ENCODE measurements at regions not wholly inside any gene's neighbourhood (a gene's known extent, or its start where the extent isn't known, plus 50 kb on each side); places are given as distances from the start of the nearest gene placed in this dataset.
A peak's percentile ranks its signal among the peaks of the same experiment; 100 is the strongest.

DNA sequence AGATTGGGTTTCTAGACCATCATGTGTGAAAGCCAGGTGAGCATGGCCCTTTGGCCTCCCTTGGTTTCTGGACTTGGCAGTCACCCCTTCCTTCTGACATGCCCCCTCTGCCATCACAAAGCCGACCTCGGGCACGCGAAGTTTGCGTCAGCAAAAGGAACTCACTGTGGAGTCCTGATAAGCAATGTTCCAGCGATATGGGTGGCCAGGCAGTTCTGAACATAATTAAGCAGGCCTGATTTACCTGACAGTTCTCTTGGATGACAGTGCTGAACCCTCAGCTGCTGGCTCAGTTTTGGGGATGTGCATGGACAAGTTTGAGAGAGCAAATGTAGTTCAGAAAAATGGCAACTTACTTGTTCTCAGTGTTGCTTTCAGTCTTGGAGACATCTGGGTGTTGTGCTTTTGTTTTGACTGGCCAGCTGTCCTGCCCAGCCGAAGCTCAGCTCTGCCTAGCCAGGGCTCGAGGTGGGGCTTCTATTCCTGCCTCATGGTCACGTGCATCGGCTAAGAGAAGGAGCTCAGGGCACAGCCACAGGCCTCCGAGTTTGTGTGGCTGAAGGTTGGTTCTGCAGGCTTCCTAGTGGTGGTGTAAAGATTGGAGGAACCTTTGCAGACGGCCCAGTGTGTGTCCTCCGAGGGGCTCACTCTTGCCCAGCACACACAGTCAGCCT lies 78.3 kb downstream of the CLDN34 start:
- no peak for DNase-seq (ENCODE audit: low read depth, low spot score)
- peak overlapping the region; percentile 17 for H3K27ac ChIP-seq

DNA sequence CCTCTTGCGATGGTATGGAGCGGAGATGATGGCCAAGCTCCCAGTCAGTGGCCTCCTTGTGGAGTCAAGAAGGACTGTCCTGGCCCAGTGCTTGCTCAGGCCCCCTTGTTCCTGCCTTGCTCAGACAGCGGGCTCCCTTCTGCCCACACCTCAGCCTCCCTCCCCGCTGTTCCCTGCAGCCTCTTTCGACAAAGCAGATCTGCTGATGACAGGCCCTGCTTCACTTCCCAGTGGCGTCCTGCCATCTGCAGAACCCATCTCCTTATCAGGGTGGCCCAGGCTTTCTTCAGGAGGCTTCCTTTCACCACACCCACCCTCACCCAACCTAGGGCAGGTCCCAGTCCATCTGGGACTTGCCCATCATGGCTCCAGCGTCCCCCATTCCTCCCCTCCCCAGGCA lies 80.0 kb downstream of the CLDN34 start:
- no peak for DNase-seq (ENCODE audit: low read depth, low spot score)

DNA sequence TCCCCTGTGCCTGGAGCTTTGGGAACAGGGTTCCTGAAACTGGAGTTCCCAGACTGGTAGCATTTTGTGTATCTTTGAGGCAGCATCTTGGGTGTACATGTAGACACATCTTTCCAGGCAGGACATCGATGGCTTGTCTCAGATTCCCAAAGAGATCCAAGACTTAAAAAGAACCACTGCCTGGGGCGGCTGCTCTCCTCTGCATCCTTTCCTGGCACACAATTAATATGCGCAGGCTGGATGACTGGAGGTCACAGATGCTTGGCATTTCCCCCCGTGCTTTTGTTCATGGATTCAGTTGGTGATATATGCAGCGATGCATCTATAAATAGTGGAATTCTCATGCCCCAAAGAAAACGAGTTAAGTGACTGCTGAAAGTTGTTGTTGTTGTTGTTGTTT lies 80.5 kb downstream of the CLDN34 start:
- DNase-seq (ENCODE audit: low read depth, low spot score) = no peak
- H3K27ac ChIP-seq = no peak overlapping the region

More for the DNA sequence above, 80.0 kb downstream of the CLDN34 start:
- H3K27ac ChIP-seq = no peak overlapping the region

DNA sequence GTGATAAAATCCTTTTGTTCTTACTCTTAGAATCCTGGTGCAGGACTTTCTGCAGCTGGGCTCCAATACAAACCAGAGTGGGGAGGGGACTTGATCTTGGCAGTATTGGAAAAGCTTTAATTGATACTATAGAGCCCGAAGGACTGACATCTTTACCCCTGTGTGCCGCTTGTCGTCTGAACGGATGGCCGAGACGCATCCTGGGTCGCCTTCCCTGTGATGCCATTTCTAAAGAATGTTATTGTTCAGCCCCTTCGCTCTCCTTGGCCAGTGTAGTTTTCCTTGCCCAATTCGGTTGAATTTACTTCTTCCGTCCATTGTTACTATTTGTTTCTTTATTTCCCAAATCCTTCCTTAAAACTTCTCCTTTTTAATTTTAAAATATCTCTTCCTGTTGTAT lies 80.9 kb downstream of the CLDN34 start:
- DNase-seq (ENCODE audit: low read depth, low spot score) = no peak
- H3K27ac ChIP-seq = peak overlapping the region; percentile 50

DNA sequence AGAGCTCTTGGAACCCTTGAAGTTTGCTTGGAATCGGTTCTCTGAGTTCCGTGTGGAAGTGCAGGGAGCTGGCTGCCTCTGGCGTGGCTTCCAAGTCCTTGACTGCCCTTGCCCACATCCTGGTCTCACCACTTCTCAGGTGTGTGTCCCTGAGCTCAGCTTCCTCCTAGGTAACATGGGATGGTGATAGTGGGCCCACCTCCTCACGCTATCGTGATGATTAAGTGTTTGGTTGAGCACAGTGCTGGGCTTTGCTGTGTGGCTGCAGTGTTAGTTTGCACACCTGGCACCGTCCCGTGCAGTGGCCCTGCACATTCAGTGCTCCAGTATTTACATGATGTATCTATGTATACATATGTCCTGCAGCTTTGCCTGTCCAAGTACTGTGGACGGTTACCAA lies 81.5 kb downstream of the CLDN34 start:
- DNase-seq (ENCODE audit: low read depth, low spot score) = no peak
- peak overlapping the region; percentile 50 for H3K27ac ChIP-seq

DNA sequence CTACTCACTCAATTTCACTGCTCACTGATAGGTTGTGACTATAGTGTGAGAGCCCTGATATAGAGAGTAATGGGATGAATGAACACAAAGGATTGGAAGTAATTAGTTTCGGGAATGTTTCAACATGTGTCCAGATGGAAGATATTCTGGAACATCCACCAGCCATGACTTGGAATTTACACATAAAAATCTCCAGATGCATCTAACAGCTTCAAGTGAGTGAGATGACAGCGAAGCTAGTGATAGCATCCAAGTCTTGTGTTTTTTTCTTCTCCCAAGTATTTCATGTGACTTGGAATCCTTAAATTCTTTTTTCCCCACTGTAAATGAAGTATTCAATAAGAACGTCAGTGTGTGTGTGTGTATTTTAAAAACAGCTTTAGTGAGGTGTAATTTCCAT lies 82.1 kb downstream of the CLDN34 start:
- DNase-seq (ENCODE audit: low read depth, low spot score) = no peak
- H3K27ac ChIP-seq = no peak overlapping the region

DNA sequence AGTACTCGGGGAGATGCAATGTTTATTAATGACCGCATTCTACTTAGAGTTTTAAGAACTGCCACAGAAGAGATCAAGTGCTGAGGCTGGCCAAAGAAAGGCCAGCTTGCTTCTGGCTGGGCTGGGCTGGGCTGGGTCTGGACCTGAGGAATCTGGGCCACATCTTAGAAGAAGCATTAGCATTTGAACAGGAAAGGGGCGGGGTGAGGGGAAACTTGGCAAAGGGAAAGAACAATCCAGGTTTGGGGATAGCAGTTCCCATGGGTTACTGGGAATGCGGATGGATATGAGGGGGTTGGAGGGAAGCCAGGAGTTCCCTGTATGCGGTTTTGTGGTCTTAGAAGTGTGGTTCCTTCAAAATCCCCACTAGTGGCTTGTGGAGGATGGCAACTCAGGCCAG lies 83.3 kb downstream of the CLDN34 start:
- peak overlapping the region; percentile 80 for H3K27ac ChIP-seq
- no peak for DNase-seq (ENCODE audit: low read depth, low spot score)

DNA sequence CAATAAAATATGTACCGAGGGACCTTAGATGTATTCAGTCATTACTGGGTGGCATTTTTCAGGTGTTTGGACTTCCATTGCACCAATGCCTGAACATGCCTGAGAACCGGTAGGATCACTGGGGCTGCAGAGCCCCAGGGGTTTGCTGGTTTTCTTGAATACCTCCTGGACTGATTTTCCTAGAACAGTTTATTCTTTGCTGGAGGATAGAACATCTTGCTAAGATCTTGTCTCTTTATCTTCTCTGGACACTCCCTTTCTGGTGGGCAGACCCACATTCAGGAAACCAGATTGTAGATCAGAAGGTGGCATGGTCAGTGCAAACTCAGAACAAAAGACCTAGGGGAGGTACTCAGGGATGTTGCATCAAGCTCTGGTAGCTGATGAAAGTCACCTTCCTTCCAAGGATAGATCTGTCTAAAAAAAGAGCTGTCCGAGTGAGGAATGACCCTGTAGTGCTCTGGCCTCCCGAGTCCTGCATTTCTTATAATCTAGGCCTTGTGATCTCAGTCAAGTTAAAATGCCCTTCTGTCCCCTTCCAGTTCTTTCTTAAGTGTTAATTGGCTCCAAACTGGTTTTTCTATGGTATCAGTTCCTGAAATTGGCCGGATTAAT lies 84.8 kb downstream of the CLDN34 start:
- DNase-seq (ENCODE audit: low read depth, low spot score) = no peak
- peak overlapping the region; percentile 80 for H3K27ac ChIP-seq

DNA sequence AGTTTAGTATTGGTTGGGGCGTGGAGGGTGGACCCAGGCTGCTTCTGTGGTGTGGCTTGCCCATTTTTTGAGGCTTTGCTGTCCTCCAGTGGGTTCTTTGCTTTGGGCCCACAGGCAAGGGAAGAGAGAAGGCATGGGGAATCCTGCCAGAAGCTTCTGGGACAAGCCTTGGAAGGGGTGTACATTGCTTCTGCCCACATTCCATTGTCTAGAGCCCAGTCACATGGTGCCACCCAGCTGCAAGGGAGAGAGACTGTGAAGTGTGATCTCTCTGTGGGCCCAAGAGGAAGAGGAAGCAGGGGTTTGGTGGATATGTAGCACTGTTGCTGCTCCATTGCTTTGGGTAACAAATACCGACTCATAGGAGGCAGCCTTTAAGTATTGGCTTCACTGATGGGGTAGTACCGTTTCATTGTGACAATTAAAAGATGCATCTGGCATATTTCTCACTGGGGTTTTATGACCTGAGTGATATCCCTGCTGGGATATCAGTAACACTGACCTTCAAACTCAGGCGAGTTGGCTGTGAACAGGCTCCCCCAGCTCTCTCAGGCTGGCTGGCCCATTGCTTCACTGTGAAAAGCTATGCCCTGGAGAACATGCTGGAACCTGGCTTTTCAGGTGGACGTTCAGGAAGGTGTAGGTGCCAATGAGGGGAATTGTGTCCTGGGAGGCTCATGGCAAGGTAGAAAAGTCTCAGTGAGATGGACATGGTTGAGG lies 85.9 kb downstream of the CLDN34 start:
- no peak for DNase-seq (ENCODE audit: low read depth, low spot score)

DNA sequence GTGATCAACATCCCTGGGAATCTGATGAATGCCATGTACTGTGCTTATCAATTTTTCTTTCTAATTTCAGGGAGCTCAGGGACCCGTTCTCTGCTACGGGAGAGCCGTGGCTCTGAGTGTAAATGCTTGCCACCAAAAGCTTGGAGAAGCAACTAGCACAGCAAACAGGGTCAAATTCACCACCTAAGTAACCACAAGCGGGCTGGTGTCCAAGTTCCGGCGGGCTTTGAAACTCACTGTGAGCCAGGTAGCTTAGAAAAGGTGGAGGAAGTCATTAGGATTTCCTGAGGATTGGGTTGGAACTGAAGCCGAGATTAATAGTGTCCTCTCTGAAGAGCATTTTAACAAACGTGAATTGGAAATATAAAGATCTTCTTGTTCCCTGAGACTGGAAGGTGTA lies 87.2 kb downstream of the CLDN34 start:
- no peak overlapping the region for H3K27ac ChIP-seq
- no peak for DNase-seq (ENCODE audit: low read depth, low spot score)

More for the DNA sequence above, 85.9 kb downstream of the CLDN34 start:
- H3K27ac ChIP-seq = peak overlapping the region; percentile 80

DNA sequence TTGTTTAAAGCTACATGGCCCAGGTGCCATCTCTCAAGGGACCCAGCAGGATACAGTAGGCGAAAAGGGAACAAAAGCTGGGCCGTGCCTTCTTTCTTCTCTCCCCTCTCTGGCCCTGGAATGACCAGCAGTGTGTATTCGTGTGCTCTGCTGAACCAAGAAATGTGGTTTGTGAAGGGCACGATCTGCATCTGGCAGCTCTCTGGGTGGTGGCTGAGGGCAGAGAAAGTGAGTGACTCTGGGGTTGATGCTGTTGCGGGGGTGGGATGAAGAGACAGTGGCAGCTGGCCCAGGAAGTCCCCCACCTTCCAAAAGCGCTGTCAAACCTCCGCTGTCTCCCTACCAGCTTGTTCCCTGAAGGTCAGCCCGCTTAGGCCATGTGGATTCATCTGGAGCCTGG lies 88.3 kb downstream of the CLDN34 start:
- DNase-seq (ENCODE audit: low read depth, low spot score) = no peak
- no peak overlapping the region for H3K27ac ChIP-seq

DNA sequence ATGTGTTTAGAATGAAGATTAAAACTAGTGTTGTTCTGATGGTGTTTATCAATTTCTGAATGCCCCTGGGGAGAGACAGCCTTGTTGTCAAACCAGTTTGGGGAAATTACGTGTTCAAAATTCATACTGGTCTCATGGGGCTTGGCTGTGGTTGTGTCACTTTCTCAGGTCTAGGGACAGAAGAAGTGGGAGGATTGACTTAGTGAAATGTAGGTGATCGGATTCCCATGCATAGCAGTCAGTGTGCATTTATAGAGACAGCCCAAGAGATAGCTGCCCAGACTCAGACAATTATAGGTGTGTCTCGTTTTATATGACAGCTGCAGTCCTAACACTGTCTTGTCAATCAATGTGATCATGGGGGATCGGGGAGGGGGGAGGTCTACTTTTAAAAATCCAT lies 94.4 kb upstream of the CLCN4 start:
- no peak for DNase-seq (ENCODE audit: low read depth, low spot score)
- H3K27ac ChIP-seq = peak overlapping the region; percentile 58

DNA sequence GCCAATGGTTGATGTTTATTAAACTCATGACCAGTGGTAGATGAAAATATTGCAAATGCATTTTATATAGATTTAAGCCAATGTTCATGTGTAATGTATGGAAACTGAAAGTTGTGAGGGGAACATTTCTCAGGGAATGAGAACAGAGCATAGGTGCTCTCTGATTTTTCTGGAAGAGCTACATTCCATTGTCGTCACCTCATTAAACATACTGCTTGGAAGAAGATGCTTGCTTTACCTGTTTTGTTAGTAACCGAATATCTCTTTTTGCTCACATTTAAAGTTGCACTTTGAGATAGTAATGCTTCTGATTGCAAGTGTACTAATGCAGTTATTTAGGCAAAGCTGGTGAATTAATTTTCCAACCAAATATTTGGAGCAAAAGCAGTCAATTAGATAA lies 93.8 kb upstream of the CLCN4 start:
- no peak for DNase-seq (ENCODE audit: low read depth, low spot score)
- peak overlapping the region; percentile 58 for H3K27ac ChIP-seq

DNA sequence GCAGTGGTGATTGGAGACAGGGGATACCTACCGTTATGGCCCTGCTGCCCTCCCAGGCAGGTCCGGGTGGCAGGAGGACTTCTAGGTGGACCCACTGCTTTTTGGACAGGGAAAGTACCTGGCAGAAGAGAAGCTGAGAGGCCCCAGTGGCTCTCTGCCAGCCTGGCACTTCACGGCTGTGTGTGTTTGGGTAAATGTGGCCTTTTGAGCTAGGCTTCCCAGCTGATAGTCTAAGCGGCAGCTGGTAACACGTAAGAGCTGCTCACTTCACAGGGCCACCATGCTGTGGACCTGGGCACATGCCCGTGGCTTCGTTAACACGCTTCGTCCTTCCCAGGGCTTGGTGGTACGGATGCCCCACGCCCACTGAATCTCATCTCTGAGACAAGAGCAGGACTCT lies 92.0 kb upstream of the CLCN4 start:
- no peak overlapping the region for H3K27ac ChIP-seq
- no peak for DNase-seq (ENCODE audit: low read depth, low spot score)

DNA sequence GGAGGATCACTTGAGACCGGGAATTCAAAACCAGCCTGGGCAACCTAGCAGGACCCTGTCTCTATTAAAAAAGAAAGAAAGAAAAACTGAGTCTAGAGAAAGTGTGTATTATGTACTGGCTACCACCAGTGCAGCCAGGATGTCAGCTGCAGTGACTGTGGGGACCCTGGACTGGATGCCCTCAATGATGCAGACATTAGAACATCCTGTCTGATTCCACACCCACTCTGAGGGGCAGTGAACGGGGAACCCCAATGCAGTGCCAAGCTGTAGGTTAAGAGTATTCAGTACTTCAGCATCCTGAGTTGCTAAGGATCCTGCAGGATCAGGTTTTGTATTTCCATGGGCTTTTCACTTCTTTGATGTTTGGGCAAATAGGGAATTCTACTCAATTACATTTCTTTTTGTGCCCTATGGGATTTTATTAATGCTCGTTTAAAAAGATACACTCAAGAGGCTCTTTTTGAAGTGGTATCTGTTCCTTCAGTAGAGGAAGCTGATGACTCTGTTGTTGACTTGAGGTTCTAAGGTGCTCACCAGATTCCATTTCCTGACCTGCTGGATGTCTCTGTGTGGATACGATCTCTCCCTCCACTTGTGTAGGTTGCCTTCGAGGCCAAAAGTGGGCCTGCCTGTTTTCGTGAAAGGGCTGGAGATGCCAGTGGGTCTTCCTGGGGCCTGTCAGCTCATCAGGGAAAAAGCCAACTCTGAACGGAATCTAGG lies 85.9 kb upstream of the CLCN4 start:
- DNase-seq (ENCODE audit: low read depth, low spot score) = no peak
- H3K27ac ChIP-seq = no peak overlapping the region

DNA sequence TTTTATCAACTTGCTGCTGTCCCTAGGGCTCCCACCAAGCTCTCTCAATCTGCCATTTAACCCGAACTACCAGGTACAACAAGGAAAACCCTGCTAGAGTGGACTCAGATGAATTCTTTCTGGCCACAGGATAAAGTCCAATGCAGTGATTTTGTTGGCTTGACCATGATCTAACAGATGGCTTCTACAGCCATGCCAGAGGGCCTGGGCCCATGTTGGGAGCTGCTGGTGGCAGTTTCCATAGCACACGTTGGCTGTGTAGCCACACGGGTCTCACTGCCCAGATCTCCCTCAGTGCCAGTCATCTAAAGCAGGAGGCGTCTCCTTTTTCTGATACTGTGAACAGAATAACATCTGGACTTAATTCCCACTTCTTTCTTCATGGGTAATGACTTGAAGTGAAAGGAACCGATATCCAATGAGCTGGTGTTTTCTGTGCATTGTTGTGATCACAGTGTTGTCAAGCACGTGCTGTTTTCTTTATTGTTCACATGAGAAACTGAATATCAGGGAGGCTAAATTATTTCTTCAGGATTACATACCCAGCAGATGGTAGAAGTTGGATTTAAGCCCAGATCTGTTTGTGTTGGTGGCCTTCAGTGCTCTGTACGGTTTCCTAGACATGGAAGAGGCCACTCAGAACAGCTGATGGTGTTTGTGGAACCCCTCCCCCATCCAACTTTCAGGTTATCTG lies 85.2 kb upstream of the CLCN4 start:
- H3K27ac ChIP-seq = no peak overlapping the region
- no peak for DNase-seq (ENCODE audit: low read depth, low spot score)

DNA sequence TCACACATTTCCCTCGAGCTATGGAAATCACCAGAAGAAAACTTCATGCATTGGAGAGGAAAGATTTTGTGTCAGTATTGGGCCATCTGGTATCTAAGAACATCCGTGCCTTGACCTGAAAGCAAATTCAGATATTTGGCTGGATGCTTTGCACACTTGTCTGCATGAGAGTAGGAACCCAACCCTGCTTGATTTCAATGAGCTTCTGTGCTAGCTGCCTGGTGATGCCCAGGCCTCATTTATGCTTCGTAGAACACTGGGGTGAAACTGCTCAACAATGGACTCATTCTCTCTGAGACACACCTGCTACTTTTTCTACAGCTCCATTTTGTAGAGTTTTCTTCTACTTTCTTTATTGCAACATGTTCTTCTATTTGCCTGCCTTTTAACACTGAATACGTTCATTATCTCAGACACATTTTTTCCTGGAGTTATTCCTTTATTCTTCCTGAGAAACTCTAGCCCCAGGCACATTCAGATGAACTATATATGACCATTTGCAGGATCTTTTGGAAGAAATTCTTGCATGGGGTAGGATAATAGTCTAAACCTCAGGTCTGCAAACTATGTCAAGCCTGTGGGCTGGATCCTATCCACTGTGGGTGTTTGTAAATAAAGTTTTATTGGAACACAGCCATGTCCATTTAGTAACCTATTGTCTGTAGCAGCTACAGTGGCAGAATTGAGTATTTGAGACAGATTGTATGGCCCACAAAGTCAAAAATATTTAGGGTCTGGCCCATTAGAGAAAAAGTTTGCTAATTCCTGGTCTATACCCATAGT lies 83.8 kb upstream of the CLCN4 start:
- DNase-seq (ENCODE audit: low read depth, low spot score) = no peak

DNA sequence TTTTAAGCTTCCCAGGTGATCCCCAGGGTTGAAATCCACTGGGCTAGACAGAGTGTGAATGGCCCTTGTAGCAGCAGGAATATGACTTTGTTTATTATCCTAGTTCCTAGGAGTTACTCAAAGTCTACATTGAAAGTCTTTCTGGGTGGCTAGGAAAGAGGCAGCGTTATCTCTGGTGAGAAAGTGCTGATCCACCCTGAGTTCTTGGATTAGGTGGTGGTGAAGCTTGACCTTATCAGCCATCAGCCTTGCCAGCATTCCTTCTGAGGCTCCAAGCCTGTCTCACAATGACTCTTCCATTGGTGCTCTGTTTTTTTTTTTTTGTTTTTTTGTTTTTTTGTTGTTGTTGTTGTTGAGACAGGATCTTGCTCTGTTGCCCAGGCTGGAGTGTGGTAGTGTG lies 83.1 kb upstream of the CLCN4 start:
- no peak for DNase-seq (ENCODE audit: low read depth, low spot score)
- H3K27ac ChIP-seq = peak overlapping the region; percentile 50

More for the DNA sequence above, 83.8 kb upstream of the CLCN4 start:
- peak overlapping the region; percentile 50 for H3K27ac ChIP-seq

DNA sequence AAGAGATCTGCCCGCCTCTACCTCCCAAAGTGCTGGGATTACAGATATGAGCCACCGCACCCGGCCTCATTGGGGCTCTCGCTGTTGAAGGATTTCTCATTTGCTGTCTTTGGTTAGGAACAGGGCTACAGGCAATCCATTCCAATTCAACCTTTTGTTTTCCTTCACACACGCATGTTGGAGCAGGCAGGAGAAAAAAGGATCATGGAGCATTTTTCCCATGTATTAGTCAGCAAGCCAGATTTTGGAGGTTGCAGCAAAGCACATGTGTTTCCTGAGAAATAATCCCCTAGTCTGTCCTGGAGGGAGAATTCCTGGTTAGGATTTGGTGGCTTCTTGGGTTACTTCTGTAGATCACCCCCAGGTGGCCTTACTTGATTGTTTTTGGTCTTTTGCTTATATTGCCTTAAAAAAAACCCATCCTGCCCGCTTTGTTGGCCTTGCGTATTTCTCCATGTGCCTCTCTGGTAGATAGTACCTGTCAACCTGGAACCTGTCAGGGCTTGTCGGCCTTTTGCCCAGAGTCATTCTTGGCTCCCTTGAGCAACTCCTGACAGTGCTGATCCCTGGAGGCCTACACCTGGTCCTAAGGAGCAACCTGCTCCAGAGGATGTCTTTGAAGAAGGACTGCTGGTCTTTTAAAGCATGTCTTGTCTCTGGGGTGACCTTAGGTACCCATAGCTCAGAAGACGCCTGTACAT lies 82.4 kb upstream of the CLCN4 start:
- H3K27ac ChIP-seq = peak overlapping the region; percentile 50
- peak; percentile 60 for DNase-seq (ENCODE audit: low read depth, low spot score)

Data from epithelial cell of prostate (primary cell).